GM12892 (cell line): ENCODE measurements at regions not wholly inside any gene's neighbourhood (a gene's known extent, or its start where the extent isn't known, plus 50 kb on each side); places are given as distances from the start of the nearest gene placed in this dataset.

Experiments used
- POLR2A ChIP-seq: IDR thresholded peaks from 2 replicates; pipeline ENCODE4 v1.6.1; 2011; ENCODE audit warnings: low read depth, low read length, control low read depth
- POLR2AphosphoS5 ChIP-seq: IDR thresholded peaks from 2 replicates; pipeline ENCODE4 v1.6.1; 2011; ENCODE audit warnings: low read depth, low read length, control low read depth

- TF ChIP-seq POLR2A = no peak
- no peak for TF ChIP-seq POLR2AphosphoS5
These were observed 72.2 kb upstream of the KYNU start for GRCh38 chr2:142805244-142805643.
